Hepatocyte (in vitro differentiated cells): ENCODE measurements at regions not wholly inside any gene's neighbourhood (a gene's known extent, or its start where the extent isn't known, plus 50 kb on each side); places are given as distances from the start of the nearest gene placed in this dataset.

ENCODE experiments used
- DNase-seq: peaks from one replicate; pipeline ENCODE4 v3.0.0-alpha.2; 2016; ENCODE audit warnings: low spot score
- H2AFZ ChIP-seq: fragments of 200-600 bp; sonication (generic); 2 replicates; pipeline ENCODE4 v1.6.0; 2016; ENCODE audit warnings: antibody characterized with exemption, mild to moderate bottlenecking
- H3K27ac ChIP-seq: fragments of 200-600 bp; sonication (generic); 2 replicates; pipeline ENCODE4 v1.5.1; 2016; ENCODE audit warnings: mild to moderate bottlenecking
- H3K27me3 ChIP-seq: fragments of 200-600 bp; sonication (generic); 2 replicates; pipeline ENCODE4 v1.6.1; 2016
- H3K36me3 ChIP-seq: fragments of 200-600 bp; sonication (generic); replicated peaks from 2 replicates; pipeline ENCODE4 v1.5.1; 2016; ENCODE audit warnings: low read depth; ENCODE audit not compliant: insufficient read depth
- H3K4me1 ChIP-seq: fragments of 200-600 bp; sonication (generic); 2 replicates; pipeline ENCODE4 v1.5.1; 2016; ENCODE audit warnings: mild to moderate bottlenecking, moderate library complexity; ENCODE audit not compliant: insufficient read depth
- H3K4me2 ChIP-seq: fragments of 200-600 bp; sonication (generic); 2 replicates; pipeline ENCODE4 v1.6.0; 2016
- H3K4me3 ChIP-seq: fragments of 200-600 bp; sonication (generic); 2 replicates; pipeline ENCODE4 v1.5.1; 2016; ENCODE audit warnings: mild to moderate bottlenecking
- H3K79me2 ChIP-seq: fragments of 200-600 bp; sonication (generic); 2 replicates; pipeline ENCODE4 v1.6.0; 2017; ENCODE audit warnings: mild to moderate bottlenecking
- H3K9me2 ChIP-seq: fragments of 200-600 bp; sonication (generic); replicated peaks from 2 replicates; pipeline ENCODE4 v1.6.0; 2017; ENCODE audit warnings: mild to moderate bottlenecking; ENCODE audit not compliant: insufficient read depth
- H3K9me3 ChIP-seq: fragments of 200-600 bp; sonication (generic); 2 replicates; pipeline ENCODE4 v1.5.1; 2016; ENCODE audit warnings: low read depth, mild to moderate bottlenecking
- H4K20me1 ChIP-seq: fragments of 200-600 bp; sonication (generic); 2 replicates; pipeline ENCODE4 v1.6.0; 2016; ENCODE audit warnings: mild to moderate bottlenecking; ENCODE audit not compliant: insufficient read depth, poor library complexity, severe bottlenecking
- EZH2 ChIP-seq: fragments of 200-600 bp; sonication (generic); IDR thresholded peaks from 2 replicates; pipeline ENCODE4 v1.6.1; 2016; ENCODE audit warnings: antibody characterized with exemption, mild to moderate bottlenecking, borderline replicate concordance
- EZH2phosphoT487 ChIP-seq: fragments of 200-600 bp; sonication (generic); IDR thresholded peaks from one replicate; pipeline ENCODE4 v1.6.1; 2018; ENCODE audit warnings: antibody characterized with exemption, mild to moderate bottlenecking, low read depth, moderate library complexity; ENCODE audit not compliant: unreplicated experiment, severe bottlenecking
- WGBS: methylation state at CpG from one replicate; pipeline ENCODE4 v1.1.6; 2016; ENCODE audit warnings: low lambda C conversion rate; ENCODE audit errors: missing lambda C conversion rate; 5-methylcytosine and 5-hydroxymethylcytosine counted together
- TF ChIP-seq, protein P1 (sequence below): fragments of 200-600 bp; sonication (generic); IDR thresholded peaks from 2 replicates; pipeline ENCODE4 v1.5.1; 2016; ENCODE audit warnings: antibody characterized with exemption, mild to moderate bottlenecking; ENCODE audit not compliant: poor library complexity

DNA sequence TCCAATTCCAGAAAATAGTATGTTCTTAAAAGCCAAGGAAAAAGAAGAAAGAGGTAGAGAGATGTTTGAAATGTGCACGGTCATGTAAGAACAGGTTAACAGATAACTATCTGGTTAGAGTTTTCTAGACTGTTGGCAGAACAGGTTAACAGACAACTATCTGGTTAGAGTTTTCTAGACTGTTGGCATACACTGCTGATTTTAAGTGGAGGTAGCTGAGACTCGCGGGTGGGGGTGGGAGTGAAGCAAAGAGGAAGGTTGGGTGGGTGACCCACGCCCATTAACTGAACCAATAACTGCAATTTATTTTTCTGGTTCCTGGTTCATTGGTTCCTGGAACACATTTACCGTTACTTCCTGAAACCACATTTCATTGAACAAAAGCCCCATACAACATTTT, 157.5 kb downstream of the ELOVL4 start:
- no peaks in the 10 kb centered on the region for H3K79me2 ChIP-seq
- 95% methylated on average over 4 of the region's 5 CpGs for WGBS
- H3K27ac ChIP-seq: no peak overlapping the region
- TF ChIP-seq, protein P1, sequence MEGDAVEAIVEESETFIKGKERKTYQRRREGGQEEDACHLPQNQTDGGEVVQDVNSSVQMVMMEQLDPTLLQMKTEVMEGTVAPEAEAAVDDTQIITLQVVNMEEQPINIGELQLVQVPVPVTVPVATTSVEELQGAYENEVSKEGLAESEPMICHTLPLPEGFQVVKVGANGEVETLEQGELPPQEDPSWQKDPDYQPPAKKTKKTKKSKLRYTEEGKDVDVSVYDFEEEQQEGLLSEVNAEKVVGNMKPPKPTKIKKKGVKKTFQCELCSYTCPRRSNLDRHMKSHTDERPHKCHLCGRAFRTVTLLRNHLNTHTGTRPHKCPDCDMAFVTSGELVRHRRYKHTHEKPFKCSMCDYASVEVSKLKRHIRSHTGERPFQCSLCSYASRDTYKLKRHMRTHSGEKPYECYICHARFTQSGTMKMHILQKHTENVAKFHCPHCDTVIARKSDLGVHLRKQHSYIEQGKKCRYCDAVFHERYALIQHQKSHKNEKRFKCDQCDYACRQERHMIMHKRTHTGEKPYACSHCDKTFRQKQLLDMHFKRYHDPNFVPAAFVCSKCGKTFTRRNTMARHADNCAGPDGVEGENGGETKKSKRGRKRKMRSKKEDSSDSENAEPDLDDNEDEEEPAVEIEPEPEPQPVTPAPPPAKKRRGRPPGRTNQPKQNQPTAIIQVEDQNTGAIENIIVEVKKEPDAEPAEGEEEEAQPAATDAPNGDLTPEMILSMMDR: no peak
- TF ChIP-seq EZH2 (no peak), EZH2phosphoT487 (no peak)
- H3K4me1 ChIP-seq: no peaks in the 10 kb centered on the region
- H3K4me3 ChIP-seq: no peak overlapping the region
- H3K9me3 ChIP-seq: no peaks in the 10 kb centered on the region
- no peaks in the 10 kb centered on the region for H3K27me3 ChIP-seq
- no peaks in the 10 kb centered on the region for H3K9me2 ChIP-seq
- DNase-seq: no peak
- H3K4me2 ChIP-seq: no peak overlapping the region
- no peaks in the 10 kb centered on the region for H4K20me1 ChIP-seq
- no peaks in the 10 kb centered on the region for H3K36me3 ChIP-seq
- no peak overlapping the region for H2AFZ ChIP-seq

DNA sequence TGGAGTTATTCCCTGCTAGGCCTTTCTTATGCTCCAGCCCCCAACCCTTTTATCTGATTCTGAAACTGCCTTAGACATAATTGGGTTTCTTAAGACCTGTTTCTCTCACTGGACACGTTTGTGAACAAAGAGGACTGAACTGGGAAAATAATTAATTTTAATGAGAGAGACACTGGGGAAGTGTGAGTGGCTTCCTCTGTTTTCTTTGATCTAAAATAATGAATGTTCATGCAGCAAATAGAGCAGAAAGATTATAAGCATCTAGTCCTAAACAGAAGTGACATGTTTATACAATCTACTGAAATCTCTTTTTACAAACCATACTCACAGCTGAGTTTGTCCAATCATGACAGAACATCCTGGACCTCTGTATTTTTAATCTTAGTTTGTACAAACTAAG, 157.6 kb downstream of the SH3BGRL2 start:
- no peak overlapping the region for H2AFZ ChIP-seq
- no peaks in the 10 kb centered on the region for H3K4me1 ChIP-seq
- H3K79me2 ChIP-seq: no peaks in the 10 kb centered on the region
- 42% methylated on average over 1 of the region's 1 CpG for WGBS
- no peak overlapping the region for H3K27ac ChIP-seq
- no peak for DNase-seq
- no peaks in the 10 kb centered on the region for H3K36me3 ChIP-seq
- H3K9me3 ChIP-seq: no peaks in the 10 kb centered on the region
- no peaks in the 10 kb centered on the region for H4K20me1 ChIP-seq
- H3K9me2 ChIP-seq: no peaks in the 10 kb centered on the region
- H3K4me2 ChIP-seq: no peak overlapping the region
- no peak for TF ChIP-seq EZH2
- TF ChIP-seq, protein P1: no peak
- no peaks in the 10 kb centered on the region for H3K27me3 ChIP-seq
- H3K4me3 ChIP-seq: no peak overlapping the region

DNA sequence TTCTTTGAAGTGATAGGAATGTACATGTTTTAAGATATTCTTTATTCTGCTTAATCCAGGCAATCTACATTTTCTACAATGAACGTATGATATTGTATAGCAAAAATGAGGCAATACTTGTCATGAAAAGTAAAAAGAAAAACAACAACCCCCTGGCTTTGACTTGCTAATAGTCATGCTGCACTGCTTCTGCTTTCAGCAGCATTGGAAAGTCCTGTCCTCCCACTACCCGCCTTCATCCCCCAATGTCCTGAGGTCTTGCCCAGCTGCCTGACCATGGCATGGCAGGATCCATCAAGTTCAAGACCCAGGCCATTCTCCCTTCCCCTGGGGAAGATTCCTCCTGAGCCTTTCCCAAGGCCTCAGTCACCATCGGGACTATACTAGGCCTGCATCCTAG, 156.5 kb downstream of the SH3BGRL2 start:
- H3K36me3 ChIP-seq: no peaks in the 10 kb centered on the region
- H4K20me1 ChIP-seq: no peaks in the 10 kb centered on the region
- H3K27me3 ChIP-seq: no peaks in the 10 kb centered on the region
- no peak for DNase-seq
- H3K4me2 ChIP-seq: no peak overlapping the region
- H3K27ac ChIP-seq: no peak overlapping the region
- no peaks in the 10 kb centered on the region for H3K9me2 ChIP-seq
- no peak overlapping the region for H3K4me3 ChIP-seq
- no peaks in the 10 kb centered on the region for H3K4me1 ChIP-seq
- no peaks in the 10 kb centered on the region for H3K79me2 ChIP-seq
- H3K9me3 ChIP-seq: no peaks in the 10 kb centered on the region
- TF ChIP-seq EZH2phosphoT487: no peak
- TF ChIP-seq EZH2: no peak
- TF ChIP-seq, protein P1: no peak
- no peak overlapping the region for H2AFZ ChIP-seq
- 91% methylated on average over 3 of the region's 3 CpGs for WGBS

DNA sequence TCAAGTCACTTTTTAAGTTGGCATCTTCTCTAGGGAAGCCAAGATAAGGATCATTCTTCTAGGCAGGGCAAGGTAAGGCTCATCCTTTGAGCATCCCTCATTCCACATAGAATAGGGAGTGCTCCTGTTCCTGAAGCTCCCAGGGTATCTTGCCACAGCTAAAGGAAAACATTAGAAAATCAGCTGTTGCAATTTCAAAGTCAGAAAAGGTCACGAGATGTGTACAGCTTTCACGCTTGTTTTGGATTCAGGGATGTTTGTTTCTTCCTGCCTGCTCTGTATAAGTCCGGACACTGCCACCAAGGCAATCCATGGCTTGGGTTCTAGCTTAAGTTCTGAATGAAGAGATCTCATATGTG, 153.2 kb downstream of the SH3BGRL2 start:
- Histone ChIP-seq H3K27me3 (no peaks in the 10 kb centered on the region), H3K27ac (no peak overlapping the region), H3K4me2 (no peak overlapping the region), H3K4me3 (no peak overlapping the region), H3K36me3 (no peaks in the 10 kb centered on the region), H3K9me2 (no peaks in the 10 kb centered on the region), H2AFZ (no peak overlapping the region), H4K20me1 (no peaks in the 10 kb centered on the region), H3K4me1 (no peaks in the 10 kb centered on the region), H3K9me3 (no peaks in the 10 kb centered on the region), H3K79me2 (no peaks in the 10 kb centered on the region)
- TF ChIP-seq, protein P1: no peak
- TF ChIP-seq EZH2phosphoT487 (no peak), EZH2 (no peak)
- DNase-seq: no peak
- WGBS: 85% methylated on average over 3 of the region's 3 CpGs
